ENCODE measurements at regions not wholly inside any gene's neighbourhood (a gene's known extent, or its start where the extent isn't known, plus 50 kb on each side); places are given as distances from the start of the nearest gene placed in this dataset.

- no peak for DNase-seq
These were observed 223.7 kb downstream of the QDPR start for GRCh38 chr4:17288151-17288550.

DNA sequence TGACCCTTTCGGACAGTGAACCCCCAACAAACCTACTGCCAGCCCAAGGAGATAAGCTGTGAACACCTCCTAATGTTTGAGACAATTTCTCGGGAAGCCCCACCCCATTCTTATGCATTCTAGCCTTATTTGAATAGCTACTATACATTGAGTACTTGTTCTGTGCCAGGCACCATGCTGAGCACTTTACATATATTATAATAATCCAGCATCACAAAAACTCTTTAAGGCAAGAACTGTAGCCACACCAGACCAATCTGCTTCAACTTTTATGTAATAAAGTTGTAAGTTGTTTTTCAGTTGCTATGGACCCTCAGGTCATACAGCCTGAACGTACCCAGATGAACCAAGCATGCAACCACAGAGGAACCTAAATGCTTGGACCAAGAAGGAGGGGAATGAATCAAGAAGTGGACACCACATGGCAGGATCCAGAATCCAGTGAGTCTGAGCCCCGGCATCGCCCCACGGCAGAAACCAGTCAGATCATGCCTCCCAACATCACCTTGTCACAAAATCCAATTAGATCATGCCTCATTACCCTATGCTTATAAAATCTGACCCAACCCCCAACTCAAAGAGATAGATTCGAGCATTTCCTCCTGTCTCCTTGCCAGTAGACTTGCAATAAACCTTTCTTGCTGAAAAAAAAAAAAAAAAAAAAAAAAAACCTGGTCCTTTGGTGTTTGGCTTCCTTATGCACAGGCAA is 225.0 kb downstream of the QDPR start:
- no peak for DNase-seq

GRCh38 chr4:17285747-17286146 is 226.1 kb downstream of the QDPR start:
- DNase-seq = no peak

- no peak for DNase-seq
These were observed 227.3 kb downstream of the QDPR start for GRCh38 chr4:17284323-17285175.

GRCh38 chr4:17283832-17284231 is 228.1 kb downstream of the QDPR start:
- no peak for DNase-seq

DNA sequence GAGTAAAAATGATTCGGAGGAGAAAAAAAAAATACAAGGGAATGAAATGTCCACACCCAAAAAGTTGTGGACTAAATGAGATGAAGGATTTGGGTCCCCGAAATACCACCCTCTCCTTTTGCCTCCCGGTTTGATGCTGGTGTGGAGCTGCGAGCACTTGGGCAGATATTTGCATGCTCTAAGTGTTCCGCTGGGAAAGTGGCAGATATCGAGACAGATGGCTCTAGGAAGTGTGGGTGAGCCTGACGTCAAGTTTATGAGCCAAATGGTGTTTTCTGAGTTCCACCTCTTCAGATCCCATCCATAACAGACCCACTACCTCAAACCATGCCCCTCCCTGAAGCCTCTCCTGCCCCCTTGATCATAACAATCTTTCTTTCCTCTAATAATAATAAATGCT is 228.6 kb downstream of the QDPR start:
- no peak for DNase-seq

GRCh38 chr4:17280261-17281018 is 231.4 kb downstream of the QDPR start:
- no peak for DNase-seq

GRCh38 chr4:17276776-17277175 is 235.1 kb downstream of the QDPR start:
- no peak for DNase-seq

GRCh38 chr4:17275836-17276235 is 236.1 kb downstream of the QDPR start:
- no peak for DNase-seq

GRCh38 chr4:17273047-17273446 is 238.8 kb downstream of the QDPR start:
- DNase-seq = no peak

DNA sequence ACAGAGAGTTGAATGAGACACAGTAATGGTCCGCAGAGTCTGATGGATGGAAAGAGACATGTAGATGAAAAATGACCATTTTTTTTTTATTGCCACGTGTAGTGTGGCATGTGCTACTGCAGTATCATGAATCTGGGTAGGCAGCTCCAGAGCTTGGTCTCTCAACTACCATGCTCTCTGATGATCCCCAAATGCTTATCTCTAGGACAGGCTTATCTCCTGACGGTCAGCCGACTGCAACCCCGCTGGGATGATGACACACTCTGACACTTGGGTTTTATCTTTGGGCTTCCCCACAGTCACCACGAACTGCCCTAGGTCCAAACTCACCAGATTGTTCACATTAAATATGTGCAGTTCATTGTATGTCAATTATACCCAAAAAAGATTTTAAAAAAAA is 239.7 kb downstream of the QDPR start:
- DNase-seq = no peak

GRCh38 chr4:17265653-17266052 is 246.2 kb downstream of the QDPR start:
- DNase-seq = no peak

DNA sequence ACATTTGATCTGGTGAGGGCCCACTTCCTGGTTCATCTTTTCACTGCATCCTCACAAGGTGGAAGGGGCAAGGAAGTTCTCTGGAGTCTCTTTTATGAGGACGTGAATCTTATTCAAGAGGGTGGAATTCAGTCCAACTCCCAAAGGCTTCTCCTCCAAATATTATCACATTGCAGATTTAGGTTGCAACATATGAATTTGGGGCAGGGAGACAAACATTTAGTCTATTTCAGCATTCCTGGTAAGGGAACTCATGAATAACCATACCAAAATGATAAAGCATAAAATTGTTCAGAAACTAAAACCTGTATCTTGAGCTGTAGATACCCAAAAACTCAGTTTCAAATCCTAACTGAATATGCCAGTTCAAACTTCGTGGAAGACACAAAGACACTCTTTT is 246.8 kb downstream of the QDPR start:
- DNase-seq = no peak

GRCh38 chr4:17260166-17260907 is 251.6 kb downstream of the QDPR start:
- DNase-seq = no peak

- DNase-seq = no peak
These were observed 253.8 kb downstream of the QDPR start for GRCh38 chr4:17258106-17258505.

GRCh38 chr4:17252131-17252530 is 259.8 kb downstream of the QDPR start:
- no peak for DNase-seq

GRCh38 chr4:17251101-17251500 is 260.8 kb downstream of the QDPR start:
- no peak for DNase-seq

DNA sequence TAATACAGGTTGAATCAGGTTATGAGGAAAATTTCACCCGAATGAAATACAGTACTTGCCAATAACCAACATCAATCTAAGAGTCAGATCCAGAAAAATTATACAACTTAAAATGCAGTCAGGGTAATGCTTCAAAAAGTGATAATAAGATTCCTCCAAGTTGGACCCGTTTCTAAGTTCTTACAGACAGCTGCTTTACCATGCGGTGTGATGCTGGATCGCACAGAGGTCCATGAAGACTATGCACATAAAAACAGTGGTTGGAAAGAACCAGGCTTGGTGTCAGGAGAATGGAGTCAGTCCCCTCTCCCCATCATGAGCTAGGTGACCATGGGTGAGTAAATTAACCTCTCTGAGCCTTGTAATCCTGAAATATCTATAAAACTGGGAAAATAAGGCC is 261.3 kb downstream of the QDPR start:
- DNase-seq = no peak

- DNase-seq = no peak
These were observed 265.2 kb downstream of the QDPR start for GRCh38 chr4:17246656-17247055.

DNA sequence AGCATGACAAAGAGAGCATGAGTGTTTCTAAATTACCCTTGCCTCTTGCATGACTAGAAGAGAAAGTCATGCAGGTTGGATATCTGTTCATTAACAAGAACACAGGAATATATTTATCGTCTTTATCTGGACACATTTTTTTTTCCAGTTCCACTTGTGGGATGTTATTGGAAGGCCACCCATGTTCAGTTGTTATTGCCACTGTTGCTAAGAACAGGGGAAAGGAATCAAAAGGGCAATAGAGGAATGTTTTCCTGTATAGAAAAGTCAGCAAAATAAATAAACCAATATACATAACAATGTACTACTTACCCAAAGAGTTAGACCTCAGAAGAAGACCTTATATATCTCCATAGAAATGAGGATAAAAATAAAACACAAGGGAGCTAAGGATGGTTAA is 270.1 kb downstream of the QDPR start:
- DNase-seq = no peak

GRCh38 chr4:17238633-17239032 is 273.3 kb downstream of the QDPR start:
- no peak for DNase-seq

DNA sequence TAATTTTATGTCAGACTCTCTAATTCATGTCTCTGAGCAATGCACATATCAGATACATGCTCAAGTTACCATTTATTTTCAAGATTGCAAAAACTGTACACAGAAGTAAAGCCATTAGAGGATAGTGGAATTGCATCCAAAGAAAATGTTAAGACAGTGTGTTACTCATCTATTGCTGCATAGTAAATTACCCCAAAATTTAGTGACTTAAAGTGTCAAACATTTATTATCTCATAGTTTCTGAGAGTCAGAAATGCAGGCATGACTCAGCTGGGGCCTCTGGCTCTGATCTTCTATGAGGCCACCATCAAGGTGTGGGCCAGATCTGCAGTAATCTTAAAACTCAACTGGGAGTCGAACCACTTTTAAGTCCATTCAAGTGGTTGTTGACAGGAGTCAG is 275.2 kb downstream of the QDPR start:
- DNase-seq = no peak

GRCh38 chr4:17234678-17235077 is 277.2 kb downstream of the QDPR start:
- DNase-seq = no peak
